Activated CD8-positive, alpha-beta T cell treated with anti-CD3 and anti-CD28 coated beads for 36 hours (primary cell): ENCODE measurements at regions not wholly inside any gene's neighbourhood (a gene's known extent, or its start where the extent isn't known, plus 50 kb on each side); places are given as distances from the start of the nearest gene placed in this dataset.

Source experiments
- ATAC-seq: fragments of 200-7000 bp; cut with Tn5 transposase; one replicate; pipeline ENCODE4 v1.10.0; 2021; ENCODE audit warnings: mild to moderate bottlenecking, moderate library complexity
- CTCF ChIA-PET: fragments of 350-600 bp; sonication (Branson Sonifier 250); formaldehyde crosslinking; loops from one replicate; lab custom pipeline; 2021; ENCODE audit warnings: antibody characterized with exemption; lab: Charles Lee
- POLR2A ChIA-PET: fragments of 350-600 bp; sonication (Branson Sonifier 250); formaldehyde crosslinking; loops from one replicate; lab custom pipeline; 2021; ENCODE audit warnings: antibody characterized with exemption; lab: Charles Lee
- DNase-seq: peaks from one replicate; pipeline ENCODE4 v3.0.0-alpha.2; 2020
- H3K27ac Mint-ChIP-seq: one replicate; pipeline ENCODE4 v1.8.0; 2021; ENCODE audit warnings: mild to moderate bottlenecking, mixed read lengths
- H3K27me3 Mint-ChIP-seq: one replicate; pipeline ENCODE4 v1.8.0; 2021; ENCODE audit warnings: mixed read lengths
- H3K36me3 Mint-ChIP-seq: one replicate; pipeline ENCODE4 v1.8.0; 2021; ENCODE audit warnings: low read depth, mixed read lengths
- H3K4me1 Mint-ChIP-seq: one replicate; pipeline ENCODE4 v1.8.0; 2021; ENCODE audit warnings: low read depth, mixed read lengths
- H3K4me3 Mint-ChIP-seq: one replicate; pipeline ENCODE4 v1.8.0; 2021; ENCODE audit warnings: mild to moderate bottlenecking, moderate library complexity, mixed read lengths
- H3K9me3 Mint-ChIP-seq: one replicate; pipeline ENCODE4 v1.8.0; 2021; ENCODE audit warnings: mixed read lengths
- CTCF ChIP-seq: fragments of 200-600 bp; IDR thresholded peaks from one replicate; pipeline ENCODE4 v1.8.0; 2022; ENCODE audit warnings: antibody characterized with exemption, mild to moderate bottlenecking
- intact Hi-C: fragments of 100-400 bp; cut with micrococcal nuclease; formaldehyde crosslinking; loops from one replicate; pipeline ENCODE4 v1.10.0; 2022

DNA sequence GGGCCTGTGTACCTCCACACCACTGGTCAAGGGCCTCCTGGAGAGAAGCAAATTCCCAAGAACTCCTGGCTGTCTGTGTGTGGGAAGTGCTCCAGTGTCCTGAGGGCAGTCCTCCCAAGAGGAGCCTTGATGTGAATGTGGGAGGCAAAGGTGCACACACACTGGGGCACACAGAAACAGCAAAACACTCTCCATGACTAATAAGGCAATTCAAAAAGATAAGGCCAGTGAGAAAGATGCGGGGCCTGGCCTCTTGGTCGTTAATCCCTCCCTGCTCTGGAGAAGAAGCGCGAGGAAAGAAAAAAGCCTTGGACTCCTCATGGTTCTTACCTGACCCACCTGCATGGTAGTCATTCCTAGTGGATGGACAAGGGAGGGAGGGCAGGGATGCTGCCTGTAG lies 373.2 kb downstream of the SLC4A3 start:
- intact Hi-C loops: no loop called here
- ATAC-seq (no peak), DNase-seq (no peak)
- Mint-ChIP-seq H3K9me3 (no peaks in the 10 kb centered on the region), H3K36me3 (no peaks in the 10 kb centered on the region), H3K27ac (no peak overlapping the region), H3K27me3 (peaks cover 2% of the 10 kb centered on the region), H3K4me1 (no peaks in the 10 kb centered on the region), H3K4me3 (no peak overlapping the region)
- CTCF ChIA-PET: no interaction called here
- POLR2A ChIA-PET: no interaction called here
- TF ChIP-seq CTCF: no peak

- Mint-ChIP-seq H3K27me3 (peaks cover 2% of the 10 kb centered on the region), H3K4me1 (no peaks in the 10 kb centered on the region), H3K36me3 (no peaks in the 10 kb centered on the region), H3K27ac (no peak overlapping the region), H3K4me3 (no peak overlapping the region), H3K9me3 (no peaks in the 10 kb centered on the region)
- ATAC-seq: no peak
- POLR2A ChIA-PET: no interaction called here
- DNase-seq: no peak
- intact Hi-C loops: no loop called here
- CTCF ChIA-PET: no interaction called here
- no peak for TF ChIP-seq CTCF
Measured at GRCh38 chr2:220001751-220002150, 374.3 kb downstream of the SLC4A3 start.

DNA sequence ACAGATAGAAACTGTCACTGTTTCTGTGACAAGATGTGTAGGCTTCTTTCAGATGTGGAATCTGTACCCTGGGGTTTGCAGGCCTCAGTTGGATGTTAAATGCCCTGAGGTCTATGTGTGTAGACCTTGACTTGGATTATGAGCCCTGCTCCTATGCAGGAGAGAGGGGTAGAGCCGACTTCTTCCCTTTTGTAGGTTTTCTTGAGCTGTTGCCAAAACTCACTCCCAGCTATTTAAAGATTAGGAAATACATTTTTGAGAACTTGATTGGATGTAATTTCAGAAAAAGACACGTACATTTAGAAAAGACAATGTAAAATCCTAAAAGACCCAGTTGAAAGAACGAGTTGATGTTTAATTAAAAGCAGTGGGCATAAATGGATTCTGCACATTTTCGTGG lies 374.8 kb downstream of the SLC4A3 start:
- ATAC-seq (no peak), DNase-seq (no peak)
- Mint-ChIP-seq H3K27ac (no peak overlapping the region), H3K36me3 (no peaks in the 10 kb centered on the region), H3K4me1 (no peaks in the 10 kb centered on the region), H3K4me3 (no peak overlapping the region), H3K9me3 (no peaks in the 10 kb centered on the region), H3K27me3 (peaks cover under 1% of the 10 kb centered on the region)
- intact Hi-C loops: no loop called here
- TF ChIP-seq CTCF: no peak
- ChIA-PET POLR2A (no interaction called here), CTCF (no interaction called here)

DNA sequence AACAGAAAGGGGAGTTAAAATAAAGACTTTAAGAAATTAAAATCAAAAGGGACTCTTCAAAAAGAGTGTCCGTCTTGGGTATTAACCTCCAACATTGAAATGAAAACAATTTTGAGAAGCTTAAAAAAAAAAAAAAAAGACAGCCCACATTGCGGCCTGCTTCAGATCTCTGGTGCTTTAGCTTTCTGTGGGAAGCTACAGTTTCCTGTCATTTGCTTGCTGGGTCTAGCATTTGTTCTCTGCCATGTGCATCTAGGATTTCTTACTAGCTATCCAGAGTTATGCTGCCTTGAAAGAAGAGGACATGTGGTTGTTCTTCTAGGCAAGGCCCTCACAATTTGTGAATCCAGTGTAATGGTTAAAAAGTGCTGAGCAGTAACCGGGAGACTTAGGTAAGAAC lies 375.3 kb downstream of the SLC4A3 start:
- CTCF ChIA-PET: interaction anchor here (1.4 kb wide), 1 partner anchor 7 kb away, joined by 3 read pairs; no protein-coding TSS in a partner anchor
- POLR2A ChIA-PET: no interaction called here
- Mint-ChIP-seq H3K27ac (no peak overlapping the region), H3K9me3 (no peaks in the 10 kb centered on the region), H3K36me3 (no peaks in the 10 kb centered on the region), H3K27me3 (no peaks in the 10 kb centered on the region), H3K4me3 (no peak overlapping the region), H3K4me1 (no peaks in the 10 kb centered on the region)
- intact Hi-C loops: no loop called here
- no peak for TF ChIP-seq CTCF
- DNase-seq (no peak), ATAC-seq (no peak)

DNA sequence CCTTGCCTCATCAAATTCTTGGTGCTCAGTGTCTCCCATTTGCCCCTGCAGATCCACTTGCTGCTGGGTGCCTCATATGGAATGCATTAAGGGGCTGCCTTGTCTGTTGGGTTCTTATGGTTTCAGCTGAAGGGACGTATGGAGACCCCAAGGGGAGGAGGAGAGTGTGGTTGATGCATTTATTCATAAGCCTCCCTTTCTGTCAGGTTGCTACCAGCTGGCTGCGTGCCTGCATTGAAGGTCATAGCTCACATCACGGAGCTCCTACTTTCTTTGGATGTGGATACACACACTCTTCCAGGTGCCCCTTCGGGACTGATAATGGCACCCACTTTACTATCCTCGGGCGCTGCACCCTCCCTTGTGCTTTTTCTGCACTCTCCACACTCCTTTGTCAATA lies 377.9 kb downstream of the SLC4A3 start:
- H3K9me3 Mint-ChIP-seq: no peaks in the 10 kb centered on the region
- intact Hi-C loops: no loop called here
- CTCF ChIA-PET: no interaction called here
- no peak for TF ChIP-seq CTCF
- ATAC-seq (no peak), DNase-seq (no peak)
- H3K36me3 Mint-ChIP-seq: no peaks in the 10 kb centered on the region
- no peaks in the 10 kb centered on the region for H3K4me1 Mint-ChIP-seq
- no peak overlapping the region for H3K4me3 Mint-ChIP-seq
- no peaks in the 10 kb centered on the region for H3K27me3 Mint-ChIP-seq
- H3K27ac Mint-ChIP-seq: no peak overlapping the region
- POLR2A ChIA-PET: no interaction called here
